SKM-1 (cell line): ENCODE measurements at regions not wholly inside any gene's neighbourhood (a gene's known extent, or its start where the extent isn't known, plus 50 kb on each side); places are given as distances from the start of the nearest gene placed in this dataset.
"Not testable (repeated sequence)": the region's sequence is repeated elsewhere in the genome, so short reads cannot be mapped to it uniquely, and the experiment has no call there.

ENCODE experiments used
- DNase-seq: peaks from one replicate; lab custom pipeline; 2025; ENCODE audit not compliant: unreplicated experiment; lab: John Stamatoyannopoulos, UW

DNA sequence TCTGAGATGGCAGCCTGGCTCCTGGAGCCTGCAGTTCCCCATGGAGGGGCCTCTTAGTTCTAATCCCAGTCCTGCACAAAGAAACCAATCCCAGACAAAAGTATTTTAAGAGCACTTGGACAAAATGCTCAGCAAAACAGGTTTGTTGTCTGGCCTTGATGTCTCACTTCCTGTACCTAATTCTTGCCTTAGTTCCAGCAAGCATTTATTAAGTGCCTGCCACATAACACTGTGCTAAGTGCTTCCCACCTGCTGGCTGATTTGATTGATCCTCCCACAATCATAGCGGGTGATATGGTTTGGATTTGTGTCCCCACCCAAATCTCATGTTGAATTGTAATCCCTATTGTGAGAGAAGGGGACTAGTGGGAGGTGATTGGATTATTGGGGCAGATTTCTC lies 65.7 kb upstream of the HABP2 start:
- no peak for DNase-seq

DNA sequence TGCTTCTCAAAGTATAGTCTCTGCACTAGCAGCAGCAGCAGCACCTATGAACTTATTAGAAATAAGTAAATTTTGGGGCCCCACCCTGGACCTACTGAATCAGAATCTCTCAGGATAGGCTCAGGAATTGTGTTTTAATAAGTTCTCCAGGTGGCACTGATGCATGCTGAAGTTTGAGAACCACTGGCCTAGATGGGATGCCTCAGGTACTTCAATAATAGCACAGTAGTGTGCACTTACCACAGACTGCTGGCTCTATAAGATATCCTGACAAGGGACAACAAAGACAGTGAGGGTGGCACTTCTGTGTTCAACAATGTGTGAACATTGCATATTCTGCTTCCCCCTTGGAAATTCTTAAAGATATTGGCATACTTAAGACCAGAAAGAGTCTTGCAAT lies 64.7 kb upstream of the HABP2 start:
- no peak for DNase-seq

GRCh38 chr10:113489522-113489921 lies 63.3 kb upstream of the HABP2 start:
- DNase-seq = not testable (repeated sequence)

DNA sequence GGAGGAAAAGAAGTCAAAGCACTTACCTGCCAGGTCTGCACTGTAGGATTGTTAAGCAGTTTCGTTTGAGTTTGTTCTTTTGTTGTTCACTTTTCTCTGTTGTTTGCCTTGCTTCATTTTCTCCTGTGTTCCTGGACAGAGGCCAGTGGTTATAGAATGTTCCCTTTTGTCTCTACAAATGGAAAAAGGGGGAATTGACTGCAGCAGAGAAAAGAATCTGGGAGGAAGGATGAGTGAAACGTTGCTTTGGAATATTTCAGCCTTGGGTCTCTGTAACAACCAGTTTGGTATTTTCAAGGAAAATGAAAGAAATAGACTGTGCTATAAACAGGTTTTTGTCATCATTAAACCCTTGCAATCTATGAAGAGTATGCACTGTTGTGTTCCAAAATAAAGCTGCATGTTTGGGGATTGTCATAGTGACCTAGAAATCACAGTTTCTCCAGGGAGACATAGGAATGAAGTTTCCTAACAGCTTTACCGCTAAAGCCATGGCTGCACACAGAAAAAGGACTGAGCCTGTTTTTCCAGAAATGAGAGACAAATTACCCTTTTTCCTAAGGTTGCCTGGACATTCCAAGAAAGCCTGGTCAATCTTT lies 60.8 kb upstream of the HABP2 start:
- no peak for DNase-seq

- no peak for DNase-seq
These were observed 59.7 kb upstream of the HABP2 start for GRCh38 chr10:113493195-113493594.

DNA sequence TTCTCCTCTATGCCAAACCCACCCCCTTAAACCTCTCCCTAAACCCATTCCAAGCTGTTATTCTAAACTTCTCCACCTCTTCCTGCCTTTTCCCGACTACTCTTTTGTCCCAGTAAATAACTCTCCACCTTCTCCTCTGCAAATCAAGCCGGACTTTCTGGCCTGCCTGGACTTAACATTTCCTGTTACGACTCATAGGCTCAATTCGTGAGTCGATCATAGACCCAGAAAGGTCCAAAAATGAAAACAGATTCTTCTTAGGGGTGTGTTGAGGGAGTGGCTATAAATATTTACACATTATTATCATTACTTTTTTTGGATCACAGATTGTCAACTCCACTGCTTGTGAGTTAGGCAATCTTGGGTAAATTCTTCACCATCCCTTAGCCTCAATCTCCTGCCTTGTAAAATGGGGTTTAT lies 59.0 kb upstream of the HABP2 start:
- no peak for DNase-seq

DNA sequence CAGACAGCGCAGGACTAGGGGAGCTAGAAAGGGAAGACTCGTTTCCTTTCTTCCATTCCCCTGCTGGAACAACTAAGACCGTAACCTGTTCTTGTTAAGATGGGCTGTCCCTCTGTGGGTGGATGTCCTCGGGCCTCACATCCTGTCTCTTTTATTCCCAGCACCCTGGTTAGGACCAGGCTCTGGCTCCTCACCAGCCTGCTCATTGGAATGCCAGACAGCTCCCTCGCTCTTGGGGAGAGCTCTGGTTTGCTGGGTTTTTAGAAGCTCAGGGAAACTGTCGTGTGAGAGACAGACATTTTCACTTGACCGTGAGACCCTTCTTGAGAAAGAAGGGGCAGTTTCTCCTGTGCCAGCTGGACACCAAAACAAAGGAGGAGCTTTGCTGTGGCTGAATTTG lies 58.1 kb upstream of the HABP2 start:
- DNase-seq = no peak

DNA sequence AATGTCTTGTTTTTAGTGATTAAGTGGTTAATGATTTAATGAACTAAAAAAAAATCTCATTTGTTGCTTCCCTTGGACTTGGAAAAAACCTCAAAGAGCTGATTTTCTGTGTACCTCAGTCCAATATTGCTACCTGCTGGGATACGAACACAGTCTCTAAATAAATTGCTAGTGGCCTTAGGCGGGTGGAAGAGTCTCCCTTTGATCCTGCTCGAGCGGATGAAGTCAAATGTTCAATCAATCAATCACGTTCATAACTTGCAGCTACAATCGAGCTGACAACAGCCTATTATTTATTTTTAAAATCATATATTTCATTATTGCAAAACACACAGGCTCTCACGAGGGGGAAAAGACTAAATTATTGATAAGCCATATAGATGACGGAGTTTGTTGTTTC lies 57.3 kb upstream of the HABP2 start:
- DNase-seq = no peak

DNA sequence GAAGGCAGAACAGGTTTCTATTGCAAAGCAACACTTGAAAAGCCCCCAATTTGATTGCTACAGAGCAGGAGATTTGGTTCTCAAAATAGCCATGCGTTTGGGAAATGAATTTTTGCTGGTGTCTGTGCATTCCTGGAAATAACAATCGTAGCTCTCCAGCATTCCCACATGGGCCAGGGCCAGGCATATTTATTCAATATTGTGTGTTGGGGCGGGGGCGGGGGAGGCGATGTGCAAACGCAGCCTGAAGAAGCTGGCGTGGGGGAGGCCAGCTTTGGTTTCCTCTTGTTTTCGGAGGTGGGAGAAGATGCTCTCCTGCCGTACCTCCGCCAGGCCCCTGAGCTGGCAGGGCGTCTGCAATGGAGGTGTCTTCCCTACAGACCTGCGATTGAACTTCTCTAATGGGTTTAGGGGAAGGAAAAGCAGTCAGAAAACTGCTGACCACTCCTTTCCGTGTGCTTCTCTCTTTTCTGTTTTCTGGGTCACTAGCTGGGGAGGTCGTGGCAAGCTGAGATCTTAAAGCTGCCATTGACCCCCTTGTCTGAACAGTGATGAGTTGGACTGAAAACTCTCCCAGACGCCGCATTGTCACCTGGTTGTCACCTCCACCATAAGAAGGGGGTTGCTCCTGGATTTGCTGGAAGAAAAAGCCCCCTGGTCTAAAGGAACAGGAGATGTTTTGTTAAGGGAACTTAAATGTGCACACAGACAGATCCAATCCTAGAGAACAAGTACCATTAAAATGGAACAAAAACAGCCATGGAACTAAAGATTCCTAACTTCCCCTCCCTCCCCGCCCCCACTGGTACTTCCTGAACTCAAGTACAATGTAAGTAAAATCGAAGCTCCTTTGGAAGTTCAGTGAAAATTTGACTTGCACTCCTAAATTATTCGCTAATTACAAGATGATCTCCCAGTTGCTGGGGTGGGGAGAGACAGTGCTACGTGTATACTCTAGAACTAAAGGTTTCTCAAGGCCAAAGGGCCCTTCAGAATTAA lies 56.4 kb upstream of the HABP2 start:
- DNase-seq = no peak

- no peak for DNase-seq
These were observed 55.7 kb upstream of the HABP2 start for GRCh38 chr10:113497198-113497597.

- peak; percentile 41 for DNase-seq
These were observed 53.9 kb upstream of the HABP2 start for GRCh38 chr10:113498997-113499396.

DNA sequence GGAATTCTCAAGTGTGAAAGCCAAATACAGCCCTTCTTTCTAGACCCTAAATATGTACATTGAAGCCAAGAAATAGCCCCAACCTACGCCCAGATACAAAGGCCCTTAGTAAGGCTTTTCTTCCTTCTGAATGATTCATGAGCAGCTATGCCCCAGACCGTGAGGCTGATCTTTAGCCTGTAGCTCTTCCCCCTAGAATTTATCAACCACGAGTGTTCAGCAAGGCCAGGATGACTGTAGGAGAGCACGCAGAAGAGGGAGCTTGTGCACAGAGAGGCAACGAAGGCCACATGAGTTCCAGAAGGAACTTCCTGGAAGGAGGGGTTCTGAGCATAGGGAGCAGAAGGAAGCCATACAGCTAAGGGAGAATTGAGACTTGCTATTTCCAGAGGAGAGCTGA lies 53.0 kb upstream of the HABP2 start:
- no peak for DNase-seq

GRCh38 chr10:113501031-113501430 lies 51.8 kb upstream of the HABP2 start:
- DNase-seq = not testable (repeated sequence)
